Stimulated activated CD4-positive, alpha-beta T cell treated with anti-CD3 and anti-CD28 coated beads, Interleukin-1b, Interleukin-23, amount 100 ng/mL, for 24 hours (primary cell): ENCODE measurements at regions not wholly inside any gene's neighbourhood (a gene's known extent, or its start where the extent isn't known, plus 50 kb on each side); places are given as distances from the start of the nearest gene placed in this dataset.
"Not testable (repeated sequence)": the region's sequence is repeated elsewhere in the genome, so short reads cannot be mapped to it uniquely, and the experiment has no call there.

ENCODE experiments used
- DNase-seq, 4 experiments: peaks; one replicate each; pipeline ENCODE4 v3.0.0-alpha.2; 2020; ENCODE audit warnings: low read depth in 4 of 4, low spot score in 1 of 4

DNA sequence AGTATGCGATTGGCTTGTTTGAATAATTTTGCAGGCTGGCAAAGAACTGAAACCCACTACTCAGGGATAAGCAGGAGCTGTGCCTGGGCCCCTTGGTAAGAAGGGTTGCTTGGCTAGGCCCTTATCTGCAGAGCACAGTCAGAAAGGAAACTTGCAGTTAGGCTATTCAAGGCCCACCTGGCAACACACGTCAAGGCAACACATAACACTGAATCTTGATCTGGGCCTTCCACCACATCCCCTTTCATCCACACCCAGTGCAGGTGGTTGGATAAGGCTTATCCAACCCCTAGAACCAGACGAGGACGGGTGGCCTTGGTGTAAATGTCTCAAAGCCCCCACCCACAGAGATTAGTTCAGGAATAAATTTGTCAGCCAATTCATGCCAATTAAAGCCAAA is 72.8 kb upstream of the NEIL3 start:
- DNase-seq: no peak

GRCh38 chr4:177237291-177237690 is 72.4 kb upstream of the NEIL3 start:
- no peak for DNase-seq

- no peak for DNase-seq
Observed at GRCh38 chr4:177239477-177239876, 70.2 kb upstream of the NEIL3 start.

DNA sequence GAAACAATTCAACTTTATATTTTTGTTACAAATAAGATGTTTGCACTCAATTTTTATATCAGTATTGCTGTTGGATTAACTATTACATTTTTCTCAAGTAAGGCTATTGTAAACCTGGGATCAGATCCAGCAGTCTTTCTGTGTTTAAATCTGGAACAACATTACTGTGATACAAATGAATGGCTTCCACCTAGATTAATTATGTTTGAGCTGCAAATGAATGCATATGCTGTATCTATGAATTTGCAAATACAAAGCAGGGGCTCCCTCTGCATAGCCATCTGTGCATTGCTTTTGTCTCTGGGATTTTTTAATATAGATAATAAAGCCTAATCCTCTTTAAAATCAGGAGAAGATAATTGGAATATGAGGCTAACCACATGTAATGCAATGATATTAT is 69.8 kb upstream of the NEIL3 start:
- DNase-seq: no peak

DNA sequence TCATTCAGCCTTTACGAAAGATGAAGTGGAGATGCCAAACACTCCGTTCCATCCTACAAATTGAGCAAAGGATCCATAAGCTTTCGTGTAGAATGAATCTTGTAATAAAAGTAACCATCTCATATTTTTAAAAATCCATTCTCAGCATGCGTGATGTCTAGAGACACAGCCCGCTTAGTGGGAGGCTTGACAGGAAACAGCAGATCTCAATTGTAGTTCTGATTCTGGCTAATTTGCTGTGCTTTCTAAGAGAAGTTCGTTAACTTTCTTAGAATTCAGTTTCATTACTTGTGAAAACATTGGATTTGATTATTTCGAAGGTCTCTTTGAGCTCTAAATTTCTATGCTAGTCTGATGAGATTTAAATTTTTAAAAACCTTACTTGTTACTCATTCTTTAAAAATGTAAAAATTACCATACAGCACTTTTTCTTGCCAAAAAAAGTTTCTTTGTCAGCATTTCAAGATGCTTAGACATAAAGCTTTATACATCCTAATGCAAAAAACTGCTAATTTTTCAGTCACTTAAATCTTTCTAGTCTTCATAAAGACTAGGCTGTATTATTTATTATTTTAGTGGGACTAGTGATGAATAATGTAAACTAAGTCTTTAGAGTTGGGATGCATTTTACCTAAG is 66.9 kb upstream of the NEIL3 start:
- no peak for DNase-seq

GRCh38 chr4:177246641-177247584 is 62.8 kb upstream of the NEIL3 start:
- DNase-seq: no peak

- DNase-seq: peak; percentile 20 to 45 (median 35)
Observed at GRCh38 chr4:177250056-177250696, 59.5 kb upstream of the NEIL3 start.

DNA sequence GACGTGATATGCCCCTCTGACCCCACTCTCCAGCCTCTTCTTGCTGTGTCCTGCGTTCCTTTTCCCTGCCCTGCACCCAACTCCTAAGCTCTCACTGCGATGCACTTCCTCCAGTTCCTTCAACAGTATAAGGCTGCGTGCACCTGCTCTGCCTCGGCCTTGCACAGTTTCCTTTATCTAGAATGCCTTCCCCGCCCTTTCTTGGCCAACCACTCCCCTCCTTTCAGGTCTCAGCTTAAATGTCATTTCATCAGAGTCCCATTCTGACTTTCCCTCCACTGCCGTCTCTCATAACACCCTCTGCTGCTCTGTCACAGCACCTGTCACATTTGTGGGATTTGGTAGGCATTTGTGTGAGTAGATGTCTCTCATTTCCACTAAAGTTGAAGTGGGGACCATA is 58.4 kb upstream of the NEIL3 start:
- DNase-seq: peak in 1 of 4 experiments; percentile 1

GRCh38 chr4:177255359-177255758 is 54.3 kb upstream of the NEIL3 start:
- no peak for DNase-seq

- no peak for DNase-seq
Observed at GRCh38 chr4:177256950-177257349, 52.7 kb upstream of the NEIL3 start.

DNA sequence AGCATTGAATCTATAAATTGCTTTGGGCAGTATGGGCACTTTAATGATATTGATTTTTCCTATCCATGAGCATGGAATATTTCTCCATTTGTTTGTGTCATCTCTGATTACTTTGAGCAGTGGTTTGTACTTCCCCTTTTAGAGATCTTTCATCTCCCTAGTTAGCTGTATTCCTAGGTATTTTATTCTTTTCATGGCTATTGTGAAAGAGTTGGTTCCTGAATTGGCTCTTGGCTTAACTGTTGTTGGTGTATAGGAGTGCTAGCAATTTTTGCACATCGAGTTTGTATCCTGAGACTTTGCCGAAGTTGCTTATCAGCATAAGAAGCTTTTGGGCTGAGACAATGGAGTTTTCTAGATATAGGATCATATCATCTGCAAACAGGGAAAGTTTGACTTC is 50.2 kb upstream of the NEIL3 start:
- DNase-seq: not testable (repeated sequence)
